ENCODE measurements at regions not wholly inside any gene's neighbourhood (a gene's known extent, or its start where the extent isn't known, plus 50 kb on each side); places are given as distances from the start of the nearest gene placed in this dataset.

- Histone ChIP-seq H3K4me2 (ENCODE audit: insufficient read depth in 1 of 2, low read depth in 2 of 2, low read length in 2 of 2) (no peak overlapping the region), H3K27ac (ENCODE audit: low read depth, low read length) (no peak overlapping the region), H4K5ac (ENCODE audit: insufficient read length, low read depth, low read length) (no peak overlapping the region), H2BK120ac (replicated peaks; ENCODE audit: low read depth, low read length) (no peak overlapping the region), H3K23me2 (ENCODE audit: low read depth, low read length) (no peaks in the 10 kb centered on the region), H3K4me3 (ENCODE audit: extremely low read depth in 1 of 4, insufficient read depth in 2 of 4, low read depth in 3 of 4, low read length in 4 of 4) (no peak overlapping the region), H2AK5ac (ENCODE audit: low read depth, low read length) (no peak overlapping the region), H2BK5ac (ENCODE audit: low read depth, low read length) (no peak overlapping the region), H3K18ac (ENCODE audit: extremely low read depth, low read length) (no peak overlapping the region), H3K9ac (replicated peaks in 1 of 4; ENCODE audit: extremely low read depth in 1 of 4, low read depth in 3 of 4, low read length in 3 of 4) (no peak overlapping the region), H2AFZ (ENCODE audit: low read length) (no peak overlapping the region), H3K79me1 (ENCODE audit: low read depth, low read length) (no peaks in the 10 kb centered on the region), H3K9me3 (ENCODE audit: insufficient read depth in 2 of 2, low read depth in 1 of 2, low read length in 1 of 2) (no peaks in the 10 kb centered on the region), H4K91ac (replicated peaks; ENCODE audit: insufficient read length, low read length) (no peak overlapping the region), H3K4ac (replicated peaks; ENCODE audit: insufficient read length, low read depth, low read length) (no peak overlapping the region), H3K36me3 (ENCODE audit: control insufficient read depth in 2 of 4, insufficient read depth in 4 of 4, low read length in 3 of 4) (no peaks in the 10 kb centered on the region), H3K23ac (ENCODE audit: insufficient read length) (no peak overlapping the region), H4K20me1 (replicated peaks in 1 of 2; ENCODE audit: control insufficient read depth in 1 of 2, insufficient read depth in 2 of 2, low read length in 2 of 2) (no peaks in the 10 kb centered on the region), H2BK20ac (ENCODE audit: low read length) (no peak overlapping the region), H3K56ac (replicated peaks; ENCODE audit: insufficient read length, low read depth, low read length) (no peak overlapping the region), H3K4me1 (replicated peaks in 1 of 4; ENCODE audit: control insufficient read depth in 3 of 4, insufficient read depth in 4 of 4, low read length in 3 of 4) (peaks cover 0 to 9% (median 4%) of the 10 kb centered on the region in 4 experiments; a peak in 5 of 7 replicates), H4K8ac (ENCODE audit: extremely low read depth, insufficient read depth, low read length) (no peak overlapping the region), H3K27me3 (replicated peaks in 1 of 4; ENCODE audit: control insufficient read depth in 3 of 4, extremely low read depth in 1 of 4, insufficient read depth in 3 of 4, low read length in 3 of 4) (no peaks in the 10 kb centered on the region), H2BK12ac (ENCODE audit: low read depth, low read length) (no peak overlapping the region), H3K14ac (ENCODE audit: insufficient read length) (no peak overlapping the region), H3K79me2 (ENCODE audit: control insufficient read depth in 1 of 2, insufficient read depth in 2 of 2, low read length in 2 of 2) (no peaks in the 10 kb centered on the region), H2BK15ac (ENCODE audit: low read length) (no peak overlapping the region)
- 93% methylated on average over 3 of the region's 3 CpGs; no CpG with 5 or more reads in 1 of the 2 experiments for WGBS, 2 experiments (ENCODE audit: extremely low coverage in 1 of 2, insufficient coverage in 1 of 2, insufficient read length in 1 of 2, insufficient replicate concordance in 2 of 2, low coverage in 1 of 2, low lambda C conversion rate in 2 of 2, missing lambda C conversion rate in 1 of 2)
- DNase-seq (ENCODE audit: low read depth in 1 of 2, low spot score in 2 of 2) (no peak), FAIRE-seq (no peak)
- ChIA-PET POLR2A (ENCODE audit: partially characterized antibody) (no interaction called here), CTCF (ENCODE audit: partially characterized antibody) (interaction anchor here (0.6 to 6.0 kb wide), 11 partner anchors 9 to 113 kb away, joined by 3 to 35 read pairs (median 4); no protein-coding TSS in a partner anchor)
- TF ChIP-seq JUN (IDR thresholded peaks at IDR 0.05; ENCODE audit: low read depth, low read length) (no peak), HDAC6 (IDR thresholded peaks at IDR 0.05; ENCODE audit: low read depth, low read length) (no peak), RAD21 (IDR thresholded peaks at IDR 0.05 in 1 of 2, conservative IDR thresholded peaks at IDR 0.05 in 1 of 2; ENCODE audit: low read depth in 2 of 2, low read length in 2 of 2) (peak; percentile 63 to 72), SUZ12 (IDR thresholded peaks at IDR 0.05; ENCODE audit: low read length) (no peak), SIX5 (IDR thresholded peaks at IDR 0.05; ENCODE audit: low read depth, low read length) (no peak), CREB1 (IDR thresholded peaks at IDR 0.05) (no peak), PHF8 (conservative IDR thresholded peaks at IDR 0.05; ENCODE audit: low read depth, low read length) (no peak)
- TF ChIP-seq, protein P1, sequence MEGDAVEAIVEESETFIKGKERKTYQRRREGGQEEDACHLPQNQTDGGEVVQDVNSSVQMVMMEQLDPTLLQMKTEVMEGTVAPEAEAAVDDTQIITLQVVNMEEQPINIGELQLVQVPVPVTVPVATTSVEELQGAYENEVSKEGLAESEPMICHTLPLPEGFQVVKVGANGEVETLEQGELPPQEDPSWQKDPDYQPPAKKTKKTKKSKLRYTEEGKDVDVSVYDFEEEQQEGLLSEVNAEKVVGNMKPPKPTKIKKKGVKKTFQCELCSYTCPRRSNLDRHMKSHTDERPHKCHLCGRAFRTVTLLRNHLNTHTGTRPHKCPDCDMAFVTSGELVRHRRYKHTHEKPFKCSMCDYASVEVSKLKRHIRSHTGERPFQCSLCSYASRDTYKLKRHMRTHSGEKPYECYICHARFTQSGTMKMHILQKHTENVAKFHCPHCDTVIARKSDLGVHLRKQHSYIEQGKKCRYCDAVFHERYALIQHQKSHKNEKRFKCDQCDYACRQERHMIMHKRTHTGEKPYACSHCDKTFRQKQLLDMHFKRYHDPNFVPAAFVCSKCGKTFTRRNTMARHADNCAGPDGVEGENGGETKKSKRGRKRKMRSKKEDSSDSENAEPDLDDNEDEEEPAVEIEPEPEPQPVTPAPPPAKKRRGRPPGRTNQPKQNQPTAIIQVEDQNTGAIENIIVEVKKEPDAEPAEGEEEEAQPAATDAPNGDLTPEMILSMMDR (IDR thresholded peaks at IDR 0.05; ENCODE audit: control extremely low read depth in 1 of 3, insufficient read depth in 1 of 3, low read depth in 1 of 3, low read length in 3 of 3): peak in 2 of 3 experiments; percentile 43 to 48; a peak in 3 of 4 replicates
- TF ChIP-seq, protein P2, sequence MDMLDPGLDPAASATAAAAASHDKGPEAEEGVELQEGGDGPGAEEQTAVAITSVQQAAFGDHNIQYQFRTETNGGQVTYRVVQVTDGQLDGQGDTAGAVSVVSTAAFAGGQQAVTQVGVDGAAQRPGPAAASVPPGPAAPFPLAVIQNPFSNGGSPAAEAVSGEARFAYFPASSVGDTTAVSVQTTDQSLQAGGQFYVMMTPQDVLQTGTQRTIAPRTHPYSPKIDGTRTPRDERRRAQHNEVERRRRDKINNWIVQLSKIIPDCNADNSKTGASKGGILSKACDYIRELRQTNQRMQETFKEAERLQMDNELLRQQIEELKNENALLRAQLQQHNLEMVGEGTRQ (IDR thresholded peaks at IDR 0.05; ENCODE audit: low read length): no peak
Observed at GRCh38 chr2:74762789-74763188, 71.1 kb upstream of the HK2 start.

Data from H1 (cell line).